GM21737 (cell line): ENCODE measurements at regions not wholly inside any gene's neighbourhood (a gene's known extent, or its start where the extent isn't known, plus 50 kb on each side); places are given as distances from the start of the nearest gene placed in this dataset.

Source experiments
- ATAC-seq: cut with Tn5 transposase; IDR thresholded peaks from one replicate; pipeline ENCODE4 v1.9.1; 2021; ENCODE audit warnings: mild to moderate bottlenecking, moderate library complexity; ENCODE audit not compliant: unreplicated experiment

DNA sequence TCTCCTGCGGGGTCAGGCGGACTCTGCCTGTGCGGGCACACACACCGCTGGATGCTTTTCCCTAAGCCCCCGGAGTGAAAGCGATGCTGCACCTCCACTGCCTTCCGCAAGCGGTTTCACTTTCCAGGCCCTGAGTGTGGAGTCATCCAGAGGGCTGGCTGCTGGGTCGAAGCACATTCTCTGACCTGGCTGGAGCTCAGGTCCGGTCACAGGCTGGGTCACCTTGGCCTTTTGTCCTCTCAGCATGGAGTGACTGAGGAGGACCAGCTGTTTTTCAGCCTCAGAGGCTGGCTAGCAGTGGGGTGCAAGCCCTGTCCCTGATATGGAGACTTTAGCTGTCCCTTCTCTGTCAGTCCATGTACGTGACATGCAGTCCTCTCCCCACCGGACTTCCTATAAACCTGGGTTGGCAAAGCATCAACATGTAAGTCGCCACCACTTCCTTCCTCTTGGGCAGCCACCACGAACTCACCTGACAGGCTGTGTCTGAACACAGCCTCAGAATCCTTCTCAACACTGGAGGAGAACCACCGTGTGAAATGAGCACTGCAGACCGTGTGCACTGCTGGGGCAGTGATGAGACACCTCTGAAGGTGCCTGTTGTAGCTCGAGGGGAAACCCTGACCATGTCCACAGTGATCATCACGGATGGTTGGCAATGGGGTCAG is 51.3 kb downstream of the GADD45G start:
- ATAC-seq, result no peak

DNA sequence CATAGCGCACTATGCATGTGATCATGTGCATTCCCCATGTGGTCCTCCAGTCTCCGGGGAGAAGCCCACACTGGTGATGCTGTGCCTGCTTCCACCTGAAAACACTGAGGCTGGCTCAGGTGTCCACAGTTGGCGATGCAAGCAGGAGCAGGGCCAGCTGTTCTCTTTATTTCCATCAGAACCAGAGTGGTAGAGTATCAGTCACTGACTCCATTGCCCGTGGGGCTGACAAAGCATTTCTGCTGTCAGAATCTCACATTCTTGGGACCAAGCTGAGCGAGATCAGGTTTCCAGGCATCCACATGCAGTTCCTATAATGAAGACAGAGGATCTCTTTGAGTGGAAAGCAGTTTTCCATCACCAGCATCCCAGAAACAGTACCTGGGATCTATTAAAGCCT is 52.5 kb downstream of the GADD45G start:
- no peak for ATAC-seq

GRCh38 chr9:89657765-89658164 is 53.0 kb downstream of the GADD45G start:
- peak; percentile 65 for ATAC-seq

- no peak for ATAC-seq
Observed at GRCh38 chr9:89658401-89658800, 53.6 kb downstream of the GADD45G start.

- no peak for ATAC-seq
Observed at GRCh38 chr9:89658931-89659330, 54.1 kb downstream of the GADD45G start.

- no peak for ATAC-seq
Observed at GRCh38 chr9:89659473-89659872, 54.7 kb downstream of the GADD45G start.

GRCh38 chr9:89659891-89660685 is 55.3 kb downstream of the GADD45G start:
- no peak for ATAC-seq

- ATAC-seq, result no peak
Observed at GRCh38 chr9:89661391-89661949, 56.7 kb downstream of the GADD45G start.

GRCh38 chr9:89661956-89662717 is 57.3 kb downstream of the GADD45G start:
- ATAC-seq, result no peak

DNA sequence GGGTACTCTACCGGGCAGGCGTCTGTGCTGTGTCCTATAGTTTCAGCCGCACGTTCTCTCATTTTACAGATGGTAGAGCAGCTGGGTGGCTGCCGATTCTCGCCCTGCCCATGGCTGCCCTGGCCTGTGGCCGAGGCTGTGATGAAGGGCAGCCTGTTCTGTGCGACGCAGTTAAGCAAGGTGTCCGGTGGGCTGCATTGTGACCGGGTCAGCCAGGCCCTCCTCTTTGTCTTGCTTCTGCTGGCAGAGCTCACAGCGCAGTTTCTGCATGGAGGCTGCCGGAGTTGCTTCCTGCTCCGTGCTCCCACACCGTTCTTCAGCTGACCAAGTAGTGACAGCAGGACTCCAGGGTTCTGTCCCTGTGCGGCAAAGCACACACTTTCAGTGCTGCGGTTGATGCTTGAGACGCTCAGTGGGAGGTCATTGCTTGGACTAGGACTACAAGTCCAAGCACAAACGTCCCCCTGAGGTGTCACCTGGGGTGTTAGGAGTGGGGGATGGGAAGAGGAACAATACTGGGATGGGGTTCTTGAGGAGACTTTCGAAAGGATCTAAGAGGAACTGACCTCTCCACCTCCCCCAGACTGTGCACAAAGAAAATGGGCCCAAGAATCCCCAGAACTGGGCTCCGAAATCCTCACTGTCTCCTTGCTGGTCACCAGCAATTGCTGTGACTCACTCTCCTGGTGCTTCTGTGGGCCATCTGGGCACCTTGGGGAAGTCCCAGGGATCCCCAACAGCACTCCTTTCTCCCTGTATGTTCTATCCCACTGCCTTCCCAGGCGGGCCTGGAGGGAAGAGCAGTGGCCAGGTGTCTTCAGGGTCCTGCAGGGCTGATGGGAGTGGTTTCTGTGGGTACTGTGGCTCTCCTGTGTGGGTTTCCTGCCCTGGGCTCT is 58.2 kb downstream of the GADD45G start:
- ATAC-seq, result no peak

- no peak for ATAC-seq
Observed at GRCh38 chr9:89663614-89663970, 58.8 kb downstream of the GADD45G start.

- ATAC-seq, result no peak
Observed at GRCh38 chr9:89664010-89664409, 59.2 kb downstream of the GADD45G start.

GRCh38 chr9:89664896-89665329 is 60.1 kb downstream of the GADD45G start:
- no peak for ATAC-seq

GRCh38 chr9:89666364-89666763 is 61.6 kb downstream of the GADD45G start:
- no peak for ATAC-seq

DNA sequence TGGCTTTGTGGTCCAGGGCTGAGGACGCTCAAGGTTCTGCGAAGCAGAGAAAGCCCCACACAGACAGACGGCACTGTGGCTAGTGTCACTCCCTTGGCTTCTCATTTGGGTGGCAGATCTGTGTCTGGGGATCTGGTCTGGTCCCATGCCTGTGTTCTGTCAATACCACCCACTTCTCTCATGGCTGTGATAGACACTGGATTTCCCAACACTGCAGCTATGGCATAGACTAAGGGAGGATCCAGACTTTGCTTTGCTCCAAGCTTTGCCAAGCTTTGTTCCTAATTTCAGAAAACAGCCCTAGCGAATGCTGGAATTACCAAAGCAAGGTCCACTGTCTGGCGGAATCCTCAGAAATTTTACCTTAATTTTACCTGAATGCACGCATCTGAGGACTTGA is 62.1 kb downstream of the GADD45G start:
- no peak for ATAC-seq

GRCh38 chr9:89667726-89668125 is 62.9 kb downstream of the GADD45G start:
- no peak for ATAC-seq

DNA sequence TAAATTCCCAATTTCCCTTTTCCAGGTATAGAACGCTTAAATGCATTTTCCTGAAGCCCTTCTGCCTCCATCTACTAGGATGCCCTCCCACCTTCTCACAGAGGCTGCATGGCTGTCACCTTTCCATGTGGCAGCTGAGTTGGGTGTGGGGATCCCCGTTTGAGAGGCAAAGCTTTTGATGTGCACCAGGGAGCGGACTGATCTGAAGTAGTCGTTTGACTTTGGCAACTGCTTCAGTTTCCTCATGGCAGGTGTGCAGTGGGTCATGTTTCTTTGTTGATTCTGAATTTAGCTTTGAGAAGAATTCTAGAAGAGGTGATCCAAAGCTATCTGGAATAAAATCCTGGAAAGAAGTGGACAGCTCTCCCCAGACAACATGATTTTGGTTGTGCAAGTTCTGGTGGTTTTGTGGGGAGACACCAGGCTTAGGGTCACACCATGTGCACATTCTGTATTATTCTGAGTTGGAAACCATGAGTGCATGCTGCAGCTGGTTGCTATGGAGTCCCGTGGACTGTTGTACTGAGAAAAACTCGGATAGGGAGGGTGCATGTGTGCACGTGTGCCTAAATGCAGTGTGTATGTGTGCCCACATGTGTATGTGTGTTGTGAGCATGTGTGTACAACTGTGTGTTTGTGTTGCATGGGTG is 63.5 kb downstream of the GADD45G start:
- ATAC-seq, result no peak

- ATAC-seq, result no peak
Observed at GRCh38 chr9:89668866-89669246, 64.0 kb downstream of the GADD45G start.

- ATAC-seq, result no peak
Observed at GRCh38 chr9:89669361-89669842, 64.6 kb downstream of the GADD45G start.

- ATAC-seq, result no peak
Observed at GRCh38 chr9:89670114-89670513, 65.3 kb downstream of the GADD45G start.
